ENCODE measurements at regions not wholly inside any gene's neighbourhood (a gene's known extent, or its start where the extent isn't known, plus 50 kb on each side); places are given as distances from the start of the nearest gene placed in this dataset.

- TF ChIP-seq RXRA (IDR thresholded peaks at IDR 0.05; ENCODE audit: insufficient read depth, low read depth, low read length) = no peak
- no peak for TF ChIP-seq SIRT6 (IDR thresholded peaks at IDR 0.05; ENCODE audit: low read length)
- no peak for TF ChIP-seq SAP30 (IDR thresholded peaks at IDR 0.05; ENCODE audit: insufficient read depth, insufficient replicate concordance, low read length)
- no peak for TF ChIP-seq BCL11A (IDR thresholded peaks at IDR 0.05; ENCODE audit: low read depth in 2 of 2, low read length in 2 of 2)
- no peak for TF ChIP-seq SUZ12 (IDR thresholded peaks at IDR 0.05; ENCODE audit: low read length)
- no peak for TF ChIP-seq ATF2 (IDR thresholded peaks at IDR 0.05; ENCODE audit: low read length)
- no peak for TF ChIP-seq RAD21 (IDR thresholded peaks at IDR 0.05 in 1 of 2, conservative IDR thresholded peaks at IDR 0.05 in 1 of 2; ENCODE audit: low read depth in 2 of 2, low read length in 2 of 2)
These were observed 826.2 kb downstream of the KCNMA1 start (continued) for GRCh38 chr10:76811430-76811829.
